ENCODE measurements at regions not wholly inside any gene's neighbourhood (a gene's known extent, or its start where the extent isn't known, plus 50 kb on each side); places are given as distances from the start of the nearest gene placed in this dataset.
"Not testable (repeated sequence)": the region's sequence is repeated elsewhere in the genome, so short reads cannot be mapped to it uniquely, and the experiment has no call there.

GRCh38 chr7:87007038-87007437 is 52.4 kb downstream of the ELAPOR2 start:
- no peak for DNase-seq
- H3K9me3 ChIP-seq, result no peaks in the 10 kb centered on the region
- no peak overlapping the region for H3K4me3 ChIP-seq
- H3K36me3 ChIP-seq, result no peaks in the 10 kb centered on the region
- 0 out of 2 replicates have a peak, but pooled peaks cover 3% of the 10 kb centered on the region for H3K27me3 ChIP-seq

DNA sequence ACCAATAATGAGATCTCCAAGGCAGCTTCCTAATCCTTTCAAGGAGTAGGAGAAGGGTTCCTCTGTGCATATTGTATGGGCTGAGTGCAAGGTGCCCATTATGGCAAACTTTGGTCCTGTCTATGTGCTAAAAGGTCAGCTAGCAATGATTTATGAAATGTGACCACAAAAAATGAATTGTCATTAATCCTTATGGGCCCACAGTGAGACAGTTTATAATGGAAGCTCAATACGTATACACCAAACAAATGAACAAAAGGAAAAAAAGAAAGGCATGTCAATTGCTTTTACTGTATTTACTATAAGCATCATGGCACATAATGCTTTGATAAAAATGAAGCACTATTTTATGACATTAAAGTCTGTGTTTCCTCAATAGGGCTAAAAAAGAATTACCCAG is 54.5 kb downstream of the ELAPOR2 start:
- H3K9me3 ChIP-seq, result no peaks in the 10 kb centered on the region
- H3K27me3 ChIP-seq, result 0 out of 2 replicates have a peak, but pooled peaks cover 1% of the 10 kb centered on the region
- no peak overlapping the region for H3K4me3 ChIP-seq
- DNase-seq, result no peak
- no peaks in the 10 kb centered on the region for H3K36me3 ChIP-seq

GRCh38 chr7:87003872-87004798 is 55.3 kb downstream of the ELAPOR2 start:
- no peak for DNase-seq
- Histone ChIP-seq H3K4me3 (no peak overlapping the region), H3K27me3 (no peaks in the 10 kb centered on the region), H3K36me3 (no peaks in the 10 kb centered on the region), H3K9me3 (no peaks in the 10 kb centered on the region)

GRCh38 chr7:87001214-87001613 is 58.2 kb downstream of the ELAPOR2 start:
- Histone ChIP-seq H3K4me3 (no peak overlapping the region), H3K36me3 (no peaks in the 10 kb centered on the region), H3K27me3 (no peaks in the 10 kb centered on the region), H3K9me3 (no peaks in the 10 kb centered on the region)
- DNase-seq, result peak; percentile 38

DNA sequence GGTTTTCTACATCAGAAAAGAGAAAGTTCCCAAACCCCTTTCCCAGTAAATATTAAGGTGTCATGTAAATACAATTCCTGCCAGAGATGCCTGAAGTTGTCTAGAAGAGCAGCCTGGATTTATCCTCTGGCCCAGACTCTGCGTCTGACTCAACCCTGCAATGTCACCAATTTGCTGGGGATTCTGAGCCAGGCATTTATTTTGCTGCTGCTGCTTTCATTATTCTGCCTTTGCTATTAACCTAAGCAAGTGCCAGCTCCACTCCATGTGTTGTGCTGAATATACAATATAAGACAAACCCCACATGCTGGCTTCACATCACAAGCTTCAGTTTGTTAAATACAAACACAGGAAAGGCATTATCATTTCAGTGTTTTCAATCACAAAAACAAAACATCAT is 59.1 kb downstream of the ELAPOR2 start:
- peak; percentile 1 for DNase-seq
- Histone ChIP-seq H3K9me3 (no peaks in the 10 kb centered on the region), H3K27me3 (no peaks in the 10 kb centered on the region), H3K4me3 (no peak overlapping the region), H3K36me3 (no peaks in the 10 kb centered on the region)

- DNase-seq, result no peak
- no peak overlapping the region for H3K4me3 ChIP-seq
- H3K27me3 ChIP-seq, result no peaks in the 10 kb centered on the region
- H3K9me3 ChIP-seq, result no peaks in the 10 kb centered on the region
- no peaks in the 10 kb centered on the region for H3K36me3 ChIP-seq
Observed at GRCh38 chr7:86999750-87000149, 59.7 kb downstream of the ELAPOR2 start.

- Histone ChIP-seq H3K9me3 (no peaks in the 10 kb centered on the region), H3K27me3 (no peaks in the 10 kb centered on the region), H3K4me3 (no peak overlapping the region), H3K36me3 (no peaks in the 10 kb centered on the region)
- DNase-seq, result no peak
Observed at GRCh38 chr7:86995814-86996213, 63.6 kb downstream of the ELAPOR2 start.

DNA sequence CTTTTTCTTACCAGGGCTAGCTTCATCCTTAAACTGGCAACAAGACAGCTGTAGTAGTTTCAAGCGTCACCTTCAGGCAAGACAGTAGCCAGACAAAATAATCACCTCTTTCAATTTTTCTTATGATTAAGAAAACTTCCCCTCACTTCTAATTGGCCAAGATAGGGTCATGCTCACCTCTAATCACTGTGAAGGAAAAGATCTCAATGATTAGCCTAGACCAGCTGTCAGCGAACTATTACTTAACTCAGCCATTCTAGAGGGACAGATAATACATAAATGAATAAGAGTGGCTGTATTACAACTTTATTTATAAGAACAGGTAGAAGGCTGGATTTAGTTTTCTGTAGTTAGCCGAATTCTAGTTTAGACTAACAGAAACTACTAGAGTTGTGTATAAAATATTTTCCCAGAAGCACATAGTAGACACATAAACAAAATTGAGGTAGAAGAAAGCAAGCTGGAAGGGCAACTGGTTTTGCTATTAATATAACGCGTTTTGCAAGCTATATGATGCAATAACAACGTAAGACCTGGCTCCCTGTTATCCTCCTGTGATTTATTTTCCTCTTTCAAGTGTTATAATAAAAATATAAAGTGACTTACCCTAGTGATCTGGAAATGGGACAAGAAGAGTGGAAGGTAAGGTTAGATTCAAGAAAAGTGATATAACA is 64.3 kb downstream of the ELAPOR2 start:
- Histone ChIP-seq H3K9me3 (no peaks in the 10 kb centered on the region), H3K27me3 (no peaks in the 10 kb centered on the region), H3K4me3 (no peak overlapping the region), H3K36me3 (no peaks in the 10 kb centered on the region)
- DNase-seq, result no peak

DNA sequence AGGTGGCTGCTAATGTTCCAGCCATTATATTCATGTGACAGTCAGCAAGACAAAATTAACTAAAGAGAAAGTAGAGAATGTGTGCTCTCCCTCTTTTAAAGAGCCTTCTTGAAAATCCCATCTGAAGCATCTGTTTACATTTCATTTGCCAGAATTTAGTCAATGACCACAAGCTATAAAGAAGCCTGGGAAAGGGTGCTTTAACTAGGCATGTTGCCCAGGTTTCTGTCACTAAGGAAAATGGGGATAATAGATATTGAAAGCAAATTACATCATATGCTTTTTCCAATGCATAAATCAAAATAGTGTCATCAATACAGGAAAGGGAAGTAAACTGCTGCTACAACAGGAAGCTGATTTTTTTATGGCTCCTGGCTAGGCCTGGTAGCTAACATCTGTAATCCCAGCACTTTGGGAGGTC is 67.7 kb downstream of the ELAPOR2 start:
- peak; percentile 7 for DNase-seq

DNA sequence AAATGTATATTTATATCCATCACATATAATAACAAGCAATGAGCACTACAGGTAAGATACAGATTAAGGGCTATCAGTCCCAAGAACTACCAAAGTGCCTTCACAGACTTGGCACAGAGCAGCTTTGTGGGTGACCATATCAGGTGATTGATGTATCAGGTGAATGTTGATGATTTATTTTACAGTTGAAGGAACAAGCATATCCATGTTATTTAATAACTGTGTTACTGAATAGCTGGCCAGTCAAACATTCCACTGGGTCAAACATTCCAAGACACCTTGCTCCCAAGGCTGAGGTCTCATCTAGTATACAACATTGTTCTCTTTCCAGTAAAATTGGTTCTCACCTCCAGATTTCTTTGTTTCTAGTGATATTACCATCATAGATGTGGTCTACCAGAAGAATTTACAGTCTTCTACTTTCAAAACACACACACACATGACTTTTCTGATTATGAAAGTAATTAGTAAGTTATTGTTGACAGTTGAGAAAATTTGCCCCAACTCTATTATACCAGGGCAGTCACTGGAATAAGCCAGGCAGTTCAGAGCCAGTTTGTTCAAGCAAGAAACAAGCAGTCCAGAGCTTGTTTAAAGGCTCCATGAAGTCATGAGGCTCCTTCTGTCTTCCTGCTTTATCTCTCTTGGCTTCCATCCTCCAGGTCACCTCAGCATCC is 68.2 kb downstream of the ELAPOR2 start:
- Histone ChIP-seq H3K9me3 (no peaks in the 10 kb centered on the region), H3K27me3 (no peaks in the 10 kb centered on the region), H3K4me3 (no peak overlapping the region), H3K36me3 (no peaks in the 10 kb centered on the region)
- no peak for DNase-seq

More for the DNA sequence above, 67.7 kb downstream of the ELAPOR2 start:
- Histone ChIP-seq H3K9me3 (no peaks in the 10 kb centered on the region), H3K36me3 (no peaks in the 10 kb centered on the region), H3K4me3 (no peak overlapping the region), H3K27me3 (no peaks in the 10 kb centered on the region)

DNA sequence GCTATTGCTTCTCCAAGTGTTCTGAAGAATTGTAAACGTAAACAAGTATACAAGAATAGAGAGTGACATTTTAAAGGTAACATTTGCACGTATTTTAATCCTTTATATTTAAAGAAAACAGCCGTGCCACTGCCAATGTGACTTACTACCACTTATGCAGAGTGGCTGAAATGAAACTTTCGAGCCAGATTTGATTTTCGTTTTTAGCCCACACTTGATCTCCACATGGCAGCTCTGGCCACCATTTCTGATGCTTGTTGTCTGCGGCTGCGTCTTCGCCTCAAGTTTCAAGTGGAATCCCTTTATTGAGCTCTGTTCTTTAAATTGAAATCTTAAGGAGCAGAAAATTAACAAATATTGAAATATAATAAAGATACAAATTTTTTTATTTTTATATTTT is 70.0 kb downstream of the ELAPOR2 start:
- Histone ChIP-seq H3K4me3 (no peak overlapping the region), H3K27me3 (no peaks in the 10 kb centered on the region), H3K36me3 (no peaks in the 10 kb centered on the region), H3K9me3 (no peaks in the 10 kb centered on the region)
- no peak for DNase-seq

DNA sequence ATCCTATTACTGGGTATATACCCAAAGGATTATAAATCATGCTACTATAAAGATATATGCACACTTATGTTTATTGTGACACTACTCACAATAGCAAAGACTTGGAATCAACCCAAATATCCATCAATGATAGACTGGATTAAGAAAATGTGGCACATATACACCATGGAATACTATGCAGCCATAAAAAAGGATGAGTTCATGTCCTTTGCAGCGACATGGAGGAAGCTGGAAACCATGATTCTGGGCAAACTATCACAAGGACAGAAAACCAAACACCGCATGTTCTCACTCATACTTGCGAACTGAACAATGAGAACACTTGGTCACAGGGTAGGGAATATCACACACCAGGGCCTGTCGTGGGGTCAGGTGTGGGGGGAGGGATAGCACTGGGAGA is 71.6 kb downstream of the ELAPOR2 start:
- not testable (repeated sequence) for H3K27me3 ChIP-seq, H3K4me3 ChIP-seq, DNase-seq, H3K36me3 ChIP-seq, H3K9me3 ChIP-seq

DNA sequence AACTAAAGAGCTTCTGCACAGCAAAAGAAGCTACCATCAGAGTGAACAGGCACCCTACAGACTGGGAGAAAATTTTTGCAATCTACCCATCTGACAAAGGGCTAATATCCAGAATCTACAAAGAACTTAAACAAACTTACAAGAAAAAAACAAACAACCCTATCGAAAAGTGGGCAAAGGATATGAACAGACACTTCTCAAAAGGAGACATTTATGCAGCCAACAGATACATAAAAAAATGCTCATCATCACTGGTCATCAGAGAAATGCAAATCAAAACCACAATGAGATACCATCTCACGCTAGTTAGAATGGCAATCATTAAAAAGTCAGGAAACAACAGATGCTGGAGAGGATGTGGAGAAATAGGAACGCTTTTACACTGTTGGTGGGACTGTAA is 72.1 kb downstream of the ELAPOR2 start:
- H3K4me3 ChIP-seq, H3K9me3 ChIP-seq, H3K27me3 ChIP-seq: not testable (repeated sequence)

DNA sequence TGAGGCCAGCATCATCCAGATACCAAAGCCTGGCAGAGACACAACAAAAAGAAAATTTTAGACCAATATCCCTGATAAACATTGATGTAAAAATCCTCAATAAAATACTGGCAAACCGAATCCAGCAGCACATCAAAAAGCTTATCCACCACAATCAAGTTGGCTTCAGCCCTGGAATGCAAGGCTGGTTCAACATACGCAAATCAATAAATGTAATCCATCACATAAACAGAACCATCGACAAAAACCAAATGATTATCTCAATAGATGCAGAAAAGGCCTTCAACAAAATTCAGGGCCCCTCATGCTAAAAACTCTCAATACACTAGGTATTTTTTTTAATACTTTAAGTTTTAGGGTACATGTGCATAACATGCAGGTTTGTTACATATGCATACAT is 74.1 kb downstream of the ELAPOR2 start:
- not testable (repeated sequence) for H3K36me3 ChIP-seq, H3K9me3 ChIP-seq, H3K27me3 ChIP-seq, H3K4me3 ChIP-seq, DNase-seq

More for the DNA sequence above, 72.1 kb downstream of the ELAPOR2 start:
- DNase-seq, H3K36me3 ChIP-seq: not testable (repeated sequence)

DNA sequence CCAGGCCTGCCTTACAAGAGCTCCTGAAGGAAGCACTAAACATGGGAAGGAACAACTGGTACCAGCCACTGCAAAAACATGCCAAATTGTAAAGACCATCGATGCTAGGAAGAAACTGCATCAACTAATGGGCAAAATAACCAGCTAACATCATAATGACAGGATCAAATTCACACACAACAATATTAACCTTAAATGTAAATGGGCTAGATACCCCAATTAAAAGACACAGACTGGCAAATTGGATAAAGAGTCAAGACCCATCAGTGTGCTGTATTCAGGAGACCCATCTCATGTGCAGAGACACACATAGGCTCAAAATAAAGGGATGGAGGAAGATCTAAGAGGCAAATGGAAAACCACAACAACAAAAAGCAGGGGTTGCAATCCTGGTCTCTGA is 75.8 kb downstream of the ELAPOR2 start:
- not testable (repeated sequence) for H3K4me3 ChIP-seq, H3K27me3 ChIP-seq, DNase-seq, H3K36me3 ChIP-seq, H3K9me3 ChIP-seq

- not testable (repeated sequence) for H3K27me3 ChIP-seq, H3K4me3 ChIP-seq, DNase-seq, H3K36me3 ChIP-seq, H3K9me3 ChIP-seq
Observed at GRCh38 chr7:86981937-86982336, 77.5 kb downstream of the ELAPOR2 start.

DNA sequence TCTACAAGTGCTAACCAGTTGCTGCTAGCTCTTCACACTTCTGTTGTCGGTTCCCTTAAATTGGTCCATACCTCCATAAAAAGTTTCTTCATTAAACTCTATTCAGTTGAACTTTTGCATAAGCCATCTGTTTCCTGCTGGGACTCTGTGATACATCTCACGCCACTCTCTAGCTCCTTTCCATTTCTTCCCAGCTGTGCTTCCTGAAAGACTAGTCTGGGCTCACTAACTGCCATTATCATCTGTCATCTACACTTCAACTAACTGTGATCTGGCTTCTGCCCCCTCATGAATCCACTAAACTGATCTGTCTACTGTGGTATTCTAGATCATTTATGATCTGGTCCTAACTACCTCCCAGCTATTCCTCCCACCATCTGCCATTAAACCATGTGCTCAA is 78.3 kb downstream of the ELAPOR2 start:
- DNase-seq, result no peak
- no peaks in the 10 kb centered on the region for H3K9me3 ChIP-seq
- H3K4me3 ChIP-seq, result no peak overlapping the region
- H3K36me3 ChIP-seq, result no peaks in the 10 kb centered on the region
- no peaks in the 10 kb centered on the region for H3K27me3 ChIP-seq
